Peyer's patch (tissue), 4 donors: ENCODE measurements at regions not wholly inside any gene's neighbourhood (a gene's known extent, or its start where the extent isn't known, plus 50 kb on each side); places are given as distances from the start of the nearest gene placed in this dataset.

Experiments
- CTCF ChIP-seq, 6 experiments: fragments of 450-650 bp in 4 of 6; fragments of 200-600 bp in 2 of 6; sonication (generic) in 1 of 6; IDR thresholded peaks; one replicate each; pipeline ENCODE4 v1.5.1; 2017 to 2019; ENCODE audit warnings: antibody characterized with exemption in 6 of 6, mild to moderate bottlenecking in 3 of 6, moderate library complexity in 1 of 6
- POLR2A ChIP-seq, 2 donors: fragments of 450-650 bp; IDR thresholded peaks; one replicate each; pipeline ENCODE4 v1.5.1; 2017; ENCODE audit warnings: antibody characterized with exemption in 2 of 2, mild to moderate bottlenecking in 2 of 2, moderate library complexity in 2 of 2

DNA sequence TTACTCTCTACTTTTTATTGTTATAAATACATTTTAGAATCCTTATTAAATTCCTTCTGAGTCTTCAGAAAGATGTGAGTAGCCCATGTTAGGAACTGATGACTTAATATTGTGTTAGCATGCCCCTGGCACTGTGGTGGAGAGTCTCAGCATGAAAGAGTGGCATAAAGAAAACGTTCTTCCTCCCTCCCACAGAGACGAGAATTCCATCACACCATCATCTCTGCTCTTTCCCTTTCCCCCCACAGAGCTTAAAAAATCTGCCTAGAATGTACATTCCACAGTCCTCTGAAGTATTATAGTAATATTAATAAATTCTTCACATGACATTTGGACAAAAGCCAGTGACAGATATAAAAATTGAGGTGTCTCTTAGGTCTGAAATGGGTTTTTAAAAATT is 117.8 kb upstream of the DKK2 start:
- no peak for TF ChIP-seq CTCF (IDR thresholded peaks at IDR 0.05)
- no peak for TF ChIP-seq POLR2A (IDR thresholded peaks at IDR 0.05)
